HG02678 (cell line): ENCODE measurements at regions not wholly inside any gene's neighbourhood (a gene's known extent, or its start where the extent isn't known, plus 50 kb on each side); places are given as distances from the start of the nearest gene placed in this dataset.
"Not testable (repeated sequence)": the region's sequence is repeated elsewhere in the genome, so short reads cannot be mapped to it uniquely, and the experiment has no call there.

Source experiments
- ATAC-seq: cut with Tn5 transposase; IDR thresholded peaks from one replicate; pipeline ENCODE4 v1.9.1; 2021; ENCODE audit warnings: mild to moderate bottlenecking, moderate library complexity; ENCODE audit not compliant: unreplicated experiment

GRCh38 chr18:10162340-10162739, 248.5 kb downstream of the VAPA start:
- no peak for ATAC-seq

GRCh38 chr18:10164271-10165071, 250.7 kb downstream of the VAPA start:
- no peak for ATAC-seq

- ATAC-seq: no peak
Measured at GRCh38 chr18:10166164-10166807, 252.5 kb downstream of the VAPA start.

- ATAC-seq: no peak
Measured at GRCh38 chr18:10167759-10168158, 253.9 kb downstream of the VAPA start.

- no peak for ATAC-seq
Measured at GRCh38 chr18:10168477-10168876, 254.7 kb downstream of the VAPA start.

GRCh38 chr18:10169064-10169562, 255.3 kb downstream of the VAPA start:
- no peak for ATAC-seq

- ATAC-seq: no peak
Measured at GRCh38 chr18:10169814-10170213, 256.0 kb downstream of the VAPA start.

GRCh38 chr18:10170375-10170774, 256.6 kb downstream of the VAPA start:
- ATAC-seq: no peak

- ATAC-seq: not testable (repeated sequence)
Measured at GRCh38 chr18:10175333-10175732, 261.5 kb downstream of the VAPA start.

- ATAC-seq: not testable (repeated sequence)
Measured at GRCh38 chr18:10179326-10179725, 265.5 kb downstream of the VAPA start.

GRCh38 chr18:10182009-10182624, 268.3 kb downstream of the VAPA start:
- ATAC-seq: no peak

GRCh38 chr18:10184776-10185175, 269.7 kb upstream of the APCDD1 start:
- no peak for ATAC-seq

GRCh38 chr18:10188971-10189810, 265.2 kb upstream of the APCDD1 start:
- no peak for ATAC-seq

- ATAC-seq: no peak
Measured at GRCh38 chr18:10190564-10190963, 263.9 kb upstream of the APCDD1 start.

GRCh38 chr18:10193444-10193843, 261.0 kb upstream of the APCDD1 start:
- ATAC-seq: no peak

GRCh38 chr18:10194592-10194991, 259.8 kb upstream of the APCDD1 start:
- ATAC-seq: no peak

GRCh38 chr18:10195529-10195928, 258.9 kb upstream of the APCDD1 start:
- ATAC-seq: no peak

GRCh38 chr18:10197097-10197496, 257.3 kb upstream of the APCDD1 start:
- no peak for ATAC-seq

GRCh38 chr18:10201226-10201625, 253.2 kb upstream of the APCDD1 start:
- ATAC-seq: no peak

GRCh38 chr18:10201659-10202058, 252.8 kb upstream of the APCDD1 start:
- ATAC-seq: no peak

GRCh38 chr18:10202845-10203321, 251.6 kb upstream of the APCDD1 start:
- ATAC-seq: no peak
